Heart left ventricle (tissue), 13 donors: ENCODE measurements at regions not wholly inside any gene's neighbourhood (a gene's known extent, or its start where the extent isn't known, plus 50 kb on each side); places are given as distances from the start of the nearest gene placed in this dataset.
"Not testable (repeated sequence)": the region's sequence is repeated elsewhere in the genome, so short reads cannot be mapped to it uniquely, and the experiment has no call there.

Experiments used
- POLR2A ChIP-seq, 2 donors: fragments of 450-650 bp; IDR thresholded peaks; one replicate each; pipeline ENCODE4 v1.6.1; 2017; ENCODE audit warnings: antibody characterized with exemption in 2 of 2, mild to moderate bottlenecking in 2 of 2, moderate library complexity in 2 of 2
- TF ChIP-seq, protein P1 (sequence below), 12 donors: fragments of 200-600 bp; sonication (generic) in 4 of 12; IDR thresholded peaks; one replicate each; pipeline versions ENCODE4 v1.5.0 to v1.8.0; 2018 to 2022; ENCODE audit warnings: antibody characterized with exemption in 12 of 12, mild to moderate bottlenecking in 5 of 12
- donor health status: ischemic (EF 13 %, LVEDD 7.1; RV severe dilation, severe dysfunction).
- donor health status: DM: no; HTN: yes; CAD: no.
- donor health status: DM: no; HTN: no; CAD: no.
- donor health status: ischemic (EF 25% LVEDD 6.9; RV normal size, moderate dysfunction).
- donor health status: ischemic (EF 25% LVEDD 5.7; RV mildly dilated, moderate dysfunction).
- donor health status: ischemic (EF 35%, LVEDD 5.7; RV mildly dilated, moderate dysfunction).
- donor health status: nonischemic (EF 11% LVEDD 7.7; RV severe dilation, severe dysfunction).
- donor health status: DM: yes; HTN: yes; CAD: no.
- donor health status: PGD.
- donor health status: ischemic (EF 29% LVEDD 5.4; RV normal size, mild dysfunction).
- donor health status: nonischemic (EF 23%, LVEDD 6.1; RV moderate dilation, normal function).

GRCh38 chr2:113333735-113334134 lies 55.0 kb upstream of the PAX8 start:
- TF ChIP-seq, protein P1, sequence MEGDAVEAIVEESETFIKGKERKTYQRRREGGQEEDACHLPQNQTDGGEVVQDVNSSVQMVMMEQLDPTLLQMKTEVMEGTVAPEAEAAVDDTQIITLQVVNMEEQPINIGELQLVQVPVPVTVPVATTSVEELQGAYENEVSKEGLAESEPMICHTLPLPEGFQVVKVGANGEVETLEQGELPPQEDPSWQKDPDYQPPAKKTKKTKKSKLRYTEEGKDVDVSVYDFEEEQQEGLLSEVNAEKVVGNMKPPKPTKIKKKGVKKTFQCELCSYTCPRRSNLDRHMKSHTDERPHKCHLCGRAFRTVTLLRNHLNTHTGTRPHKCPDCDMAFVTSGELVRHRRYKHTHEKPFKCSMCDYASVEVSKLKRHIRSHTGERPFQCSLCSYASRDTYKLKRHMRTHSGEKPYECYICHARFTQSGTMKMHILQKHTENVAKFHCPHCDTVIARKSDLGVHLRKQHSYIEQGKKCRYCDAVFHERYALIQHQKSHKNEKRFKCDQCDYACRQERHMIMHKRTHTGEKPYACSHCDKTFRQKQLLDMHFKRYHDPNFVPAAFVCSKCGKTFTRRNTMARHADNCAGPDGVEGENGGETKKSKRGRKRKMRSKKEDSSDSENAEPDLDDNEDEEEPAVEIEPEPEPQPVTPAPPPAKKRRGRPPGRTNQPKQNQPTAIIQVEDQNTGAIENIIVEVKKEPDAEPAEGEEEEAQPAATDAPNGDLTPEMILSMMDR (IDR thresholded peaks at IDR 0.05), result not testable (repeated sequence)
- not testable (repeated sequence) for TF ChIP-seq POLR2A (IDR thresholded peaks at IDR 0.05)
